ENCODE measurements at regions not wholly inside any gene's neighbourhood (a gene's known extent, or its start where the extent isn't known, plus 50 kb on each side); places are given as distances from the start of the nearest gene placed in this dataset.

DNA sequence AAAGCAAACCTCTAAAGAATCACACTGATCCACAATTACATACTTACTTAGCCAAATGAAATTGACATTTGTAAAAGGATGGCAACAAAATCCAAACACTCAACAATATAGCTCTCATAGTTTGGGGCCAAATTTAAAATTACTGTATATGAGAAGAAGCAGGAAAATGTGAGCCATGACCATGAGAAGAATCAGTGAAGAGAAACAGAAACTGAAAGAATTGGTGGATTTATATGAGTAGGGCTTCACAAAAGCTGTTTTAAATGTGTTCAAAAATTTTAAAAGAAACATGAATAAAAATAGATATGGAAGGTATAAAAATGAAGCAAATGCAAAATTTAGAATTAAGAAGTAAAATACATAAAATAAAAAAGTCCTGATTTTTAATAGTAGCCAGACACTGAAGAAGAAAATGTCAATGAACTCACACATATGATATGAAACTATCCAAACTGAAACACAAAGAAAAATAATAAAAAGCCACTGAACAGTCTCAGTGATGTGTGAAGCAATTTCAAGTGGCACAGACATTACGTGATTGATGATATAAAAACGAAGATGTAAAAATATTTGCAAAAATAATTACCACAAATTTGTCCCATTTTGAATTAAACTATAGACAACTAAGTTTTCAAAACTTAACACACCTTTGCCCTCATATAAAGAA is 87.9 kb upstream of the MDGA2 start:
- no peaks in the 10 kb centered on the region for H3K27me3 ChIP-seq (ENCODE audit: control insufficient read depth, insufficient read depth, low read length)
- TF ChIP-seq, protein P1, sequence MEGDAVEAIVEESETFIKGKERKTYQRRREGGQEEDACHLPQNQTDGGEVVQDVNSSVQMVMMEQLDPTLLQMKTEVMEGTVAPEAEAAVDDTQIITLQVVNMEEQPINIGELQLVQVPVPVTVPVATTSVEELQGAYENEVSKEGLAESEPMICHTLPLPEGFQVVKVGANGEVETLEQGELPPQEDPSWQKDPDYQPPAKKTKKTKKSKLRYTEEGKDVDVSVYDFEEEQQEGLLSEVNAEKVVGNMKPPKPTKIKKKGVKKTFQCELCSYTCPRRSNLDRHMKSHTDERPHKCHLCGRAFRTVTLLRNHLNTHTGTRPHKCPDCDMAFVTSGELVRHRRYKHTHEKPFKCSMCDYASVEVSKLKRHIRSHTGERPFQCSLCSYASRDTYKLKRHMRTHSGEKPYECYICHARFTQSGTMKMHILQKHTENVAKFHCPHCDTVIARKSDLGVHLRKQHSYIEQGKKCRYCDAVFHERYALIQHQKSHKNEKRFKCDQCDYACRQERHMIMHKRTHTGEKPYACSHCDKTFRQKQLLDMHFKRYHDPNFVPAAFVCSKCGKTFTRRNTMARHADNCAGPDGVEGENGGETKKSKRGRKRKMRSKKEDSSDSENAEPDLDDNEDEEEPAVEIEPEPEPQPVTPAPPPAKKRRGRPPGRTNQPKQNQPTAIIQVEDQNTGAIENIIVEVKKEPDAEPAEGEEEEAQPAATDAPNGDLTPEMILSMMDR (IDR thresholded peaks at IDR 0.05; ENCODE audit: insufficient read depth, low read length, severe bottlenecking), result no peak
- FAIRE-seq, result no peak
- DNase-seq (ENCODE audit: low read depth), result no peak
- H3K36me3 ChIP-seq (ENCODE audit: control insufficient read depth, insufficient read depth, low read length), result no peaks in the 10 kb centered on the region
- no peak overlapping the region for H3K4me3 ChIP-seq (ENCODE audit: low read depth, low read length)

DNA sequence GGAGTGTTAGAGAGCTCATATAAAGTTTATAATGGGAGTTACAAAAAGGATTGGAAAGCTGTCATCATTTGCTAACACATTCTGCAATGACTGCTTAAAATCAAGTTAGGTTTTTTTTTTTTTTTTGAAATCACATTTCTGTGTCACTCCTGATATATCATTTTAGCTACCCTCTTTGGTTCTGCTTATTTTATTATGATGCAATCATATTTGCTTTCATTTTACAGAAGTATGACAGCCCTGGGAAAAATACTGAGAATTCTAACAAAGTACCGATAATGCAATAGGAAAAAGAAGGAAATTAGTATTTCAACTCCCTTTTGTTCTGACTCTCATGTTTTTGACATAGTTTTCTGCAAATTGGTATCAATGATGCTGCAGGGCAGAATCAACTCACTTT is 71.6 kb upstream of the MDGA2 start:
- TF ChIP-seq, protein P1 (IDR thresholded peaks at IDR 0.05; ENCODE audit: insufficient read depth, low read length, severe bottlenecking), result no peak
- no peaks in the 10 kb centered on the region for H3K27me3 ChIP-seq (ENCODE audit: control insufficient read depth, insufficient read depth, low read length)
- H3K36me3 ChIP-seq (ENCODE audit: control insufficient read depth, insufficient read depth, low read length), result no peaks in the 10 kb centered on the region
- FAIRE-seq (no peak), DNase-seq (ENCODE audit: low read depth) (no peak)
- H3K4me3 ChIP-seq (ENCODE audit: low read depth, low read length), result no peak overlapping the region

- H3K36me3 ChIP-seq (ENCODE audit: control insufficient read depth, insufficient read depth, low read length), result no peaks in the 10 kb centered on the region
- H3K27me3 ChIP-seq (ENCODE audit: control insufficient read depth, insufficient read depth, low read length), result no peaks in the 10 kb centered on the region
- FAIRE-seq (no peak), DNase-seq (ENCODE audit: low read depth) (no peak)
- H3K4me3 ChIP-seq (ENCODE audit: low read depth, low read length), result no peak overlapping the region
- TF ChIP-seq, protein P1 (IDR thresholded peaks at IDR 0.05; ENCODE audit: insufficient read depth, low read length, severe bottlenecking), result no peak
Observed at GRCh38 chr14:47744155-47744554, 68.8 kb upstream of the MDGA2 start.

DNA sequence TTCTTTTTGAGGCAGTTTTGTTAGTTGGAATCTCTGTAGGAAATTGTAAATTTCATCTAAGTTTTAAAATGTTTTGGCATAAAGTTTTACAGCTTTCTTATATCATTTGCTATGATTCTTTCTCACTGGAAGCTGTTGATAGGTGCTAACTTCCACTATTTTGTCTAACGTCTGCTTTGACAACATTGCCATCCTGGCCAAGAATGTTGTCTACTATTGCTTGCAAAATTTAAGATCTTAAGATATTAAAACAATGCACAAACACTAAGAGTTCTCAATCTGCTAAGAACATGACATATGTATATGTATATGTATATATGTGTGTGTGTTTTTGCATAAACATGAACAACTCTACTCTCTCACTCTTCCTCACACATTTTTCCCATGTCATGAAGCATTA is 64.1 kb upstream of the MDGA2 start:
- no peaks in the 10 kb centered on the region for H3K27me3 ChIP-seq (ENCODE audit: control insufficient read depth, insufficient read depth, low read length)
- FAIRE-seq, result no peak
- TF ChIP-seq, protein P1 (IDR thresholded peaks at IDR 0.05; ENCODE audit: insufficient read depth, low read length, severe bottlenecking), result no peak
- no peak for DNase-seq (ENCODE audit: low read depth)
- no peak overlapping the region for H3K4me3 ChIP-seq (ENCODE audit: low read depth, low read length)
- H3K36me3 ChIP-seq (ENCODE audit: control insufficient read depth, insufficient read depth, low read length), result no peaks in the 10 kb centered on the region

- no peak for FAIRE-seq
- no peaks in the 10 kb centered on the region for H3K36me3 ChIP-seq (ENCODE audit: control insufficient read depth, insufficient read depth, low read length)
Observed at GRCh38 chr14:47730296-47730695, 54.9 kb upstream of the MDGA2 start.

More at GRCh38 chr14:47730296-47730695, 54.9 kb upstream of the MDGA2 start:
- H3K4me3 ChIP-seq (ENCODE audit: low read depth, low read length), result no peak overlapping the region
- no peaks in the 10 kb centered on the region for H3K27me3 ChIP-seq (ENCODE audit: control insufficient read depth, insufficient read depth, low read length)
- no peak for DNase-seq (ENCODE audit: low read depth)
- TF ChIP-seq, protein P1 (IDR thresholded peaks at IDR 0.05; ENCODE audit: insufficient read depth, low read length, severe bottlenecking), result no peak
